Liver (tissue), 8 donors: ENCODE measurements at regions not wholly inside any gene's neighbourhood (a gene's known extent, or its start where the extent isn't known, plus 50 kb on each side); places are given as distances from the start of the nearest gene placed in this dataset.

Experiments
- DNase-seq: peaks from one replicate; pipeline ENCODE4 v3.0.0-alpha.2; 2017; ENCODE audit warnings: low spot score
- H3K27ac ChIP-seq, 2 donors: one replicate each; pipeline ENCODE4 v1.7.0; 2013; ENCODE audit warnings: inconsistent platforms in 2 of 2, low read length in 2 of 2, control low read depth in 1 of 2, low read depth in 1 of 2, mild to moderate bottlenecking in 1 of 2
- H3K27me3 ChIP-seq, 4 donors: one replicate each; pipeline versions ENCODE4 v1.6.1 to v1.7.0; 2013; ENCODE audit warnings: low read length in 3 of 4, inconsistent platforms in 1 of 4, mild to moderate bottlenecking in 1 of 4, moderate library complexity in 1 of 4; ENCODE audit not compliant: control insufficient read depth in 4 of 4, insufficient read depth in 4 of 4
- H3K36me3 ChIP-seq, 4 donors: one replicate each; pipeline versions ENCODE4 v1.6.1 to v1.7.0; 2013; ENCODE audit warnings: low read length in 3 of 4, mild to moderate bottlenecking in 3 of 4, low read depth in 1 of 4, moderate library complexity in 1 of 4; ENCODE audit not compliant: control insufficient read depth in 4 of 4, insufficient read depth in 3 of 4
- H3K4me1 ChIP-seq, 4 donors: one replicate each; pipeline versions ENCODE4 v1.6.1 to v1.7.0; 2013; ENCODE audit warnings: low read length in 3 of 4, mild to moderate bottlenecking in 3 of 4, moderate library complexity in 1 of 4; ENCODE audit not compliant: control insufficient read depth in 4 of 4, insufficient read depth in 4 of 4
- H3K4me3 ChIP-seq, 3 donors: one replicate each; pipeline versions ENCODE4 v1.6.1 to v1.7.0; 2013; ENCODE audit warnings: low read length in 3 of 3, control low read depth in 1 of 3, low read depth in 1 of 3, mild to moderate bottlenecking in 1 of 3
- H3K9ac ChIP-seq, 2 donors: one replicate each; pipeline ENCODE4 v1.7.0; 2013; ENCODE audit warnings: low read length in 2 of 2, mild to moderate bottlenecking in 2 of 2, moderate library complexity in 2 of 2, control low read depth in 1 of 2, low read depth in 1 of 2
- H3K9me3 ChIP-seq, 4 donors: one replicate each; pipeline versions ENCODE4 v1.6.1 to v1.7.0; 2013; ENCODE audit warnings: low read length in 3 of 4; ENCODE audit not compliant: control insufficient read depth in 4 of 4
- EGR1 ChIP-seq, 2 donors: IDR thresholded peaks; 2 replicates each; pipeline ENCODE4 v1.6.1; 2016 to 2018; ENCODE audit warnings: antibody characterized with exemption in 2 of 2, low read depth in 2 of 2
- FOXA1 ChIP-seq: IDR thresholded peaks from 2 replicates; pipeline ENCODE4 v1.6.1; 2016; ENCODE audit warnings: antibody characterized with exemption
- FOXA2 ChIP-seq: IDR thresholded peaks from 2 replicates; pipeline ENCODE4 v1.6.1; 2016; ENCODE audit warnings: antibody characterized with exemption
- GABPA ChIP-seq, 2 donors: IDR thresholded peaks in 1 of 2; conservative IDR thresholded peaks in 1 of 2; 2 replicates each; pipeline ENCODE4 v1.6.1; 2016; ENCODE audit warnings: antibody characterized with exemption in 2 of 2, mild to moderate bottlenecking in 1 of 2, moderate library complexity in 1 of 2
- HNF4A ChIP-seq, 2 donors: conservative IDR thresholded peaks; 2 replicates each; pipeline ENCODE4 v1.6.1; 2016; ENCODE audit warnings: antibody characterized with exemption in 2 of 2, mild to moderate bottlenecking in 2 of 2
- HNF4G ChIP-seq: IDR thresholded peaks from 2 replicates; pipeline ENCODE4 v1.6.1; 2016; ENCODE audit warnings: antibody characterized with exemption
- NR2F2 ChIP-seq: IDR thresholded peaks from 2 replicates; pipeline ENCODE4 v1.6.1; 2016; ENCODE audit warnings: antibody characterized with exemption
- RAD21 ChIP-seq, 2 donors: IDR thresholded peaks; 2 replicates each; pipeline ENCODE4 v1.6.1; 2016; ENCODE audit warnings: antibody characterized with exemption in 2 of 2, mild to moderate bottlenecking in 2 of 2
- RXRA ChIP-seq, 2 donors: IDR thresholded peaks; 2 replicates each; pipeline ENCODE4 v1.6.1; 2017 to 2018; ENCODE audit warnings: antibody characterized with exemption in 2 of 2, mild to moderate bottlenecking in 1 of 2
- SP1 ChIP-seq: IDR thresholded peaks from 2 replicates; pipeline ENCODE4 v1.6.1; 2018; ENCODE audit warnings: antibody characterized with exemption, mild to moderate bottlenecking
- TAF1 ChIP-seq: conservative IDR thresholded peaks from 2 replicates; pipeline ENCODE4 v1.6.1; 2016; ENCODE audit warnings: antibody characterized with exemption, mild to moderate bottlenecking
- YY1 ChIP-seq: IDR thresholded peaks from 2 replicates; pipeline ENCODE4 v1.6.1; 2016; ENCODE audit warnings: antibody characterized with exemption, mild to moderate bottlenecking
- WGBS: extraction: QIAGEN DNeasy Blood & Tissue Kit; methylation state at CpG from one replicate; pipeline ENCODE4 v1.1.7; 2013; 5-methylcytosine and 5-hydroxymethylcytosine counted together
- TF ChIP-seq, protein P1 (sequence below): IDR thresholded peaks from 2 replicates; pipeline ENCODE4 v1.6.1; 2016; ENCODE audit warnings: antibody characterized with exemption
- TF ChIP-seq, protein P2 (sequence below): IDR thresholded peaks from 2 replicates; pipeline ENCODE4 v1.6.1; 2016; ENCODE audit warnings: antibody characterized with exemption
- TF ChIP-seq, protein P3 (sequence below): IDR thresholded peaks from 2 replicates; pipeline ENCODE4 v1.6.1; 2016; ENCODE audit warnings: antibody characterized with exemption, mild to moderate bottlenecking
- TF ChIP-seq, protein P4 (sequence below): IDR thresholded peaks from 2 replicates; pipeline ENCODE4 v1.6.1; 2016; ENCODE audit warnings: antibody characterized with exemption
- TF ChIP-seq, protein P5 (sequence below): fragments of 150-350 bp; IDR thresholded peaks from 2 replicates; pipeline ENCODE4 v1.5.1; 2017; ENCODE audit warnings: improper control_type of control experiment, low read depth, low read length; ENCODE audit not compliant: missing input control
- donor health status: healthy.
- donor health status: healthy.
- donor health status: healthy.
- donor health status: healthy.
- donor health status: healthy.

DNA sequence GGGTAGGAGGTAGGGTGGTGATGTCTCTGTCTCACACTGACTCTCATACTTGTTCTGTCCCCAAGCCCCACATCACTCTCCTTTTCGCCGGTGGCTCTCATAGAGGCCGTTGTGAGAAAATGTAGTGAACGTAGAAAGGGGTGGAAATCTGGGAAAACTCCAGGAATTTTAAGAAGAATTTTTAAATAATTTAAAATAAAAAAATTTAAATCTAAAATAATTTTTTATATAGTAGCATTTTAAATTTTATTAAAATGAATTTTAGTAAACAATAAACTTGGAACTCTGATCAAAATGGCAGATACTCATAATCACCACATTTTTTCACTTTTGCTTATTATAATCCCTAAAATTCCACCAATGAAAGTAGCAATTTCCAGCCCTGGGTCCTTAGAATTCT is 473.6 kb upstream of the ZFHX3 start:
- Histone ChIP-seq H3K4me1 (no peaks in the 10 kb centered on the region), H3K36me3 (no peaks in the 10 kb centered on the region), H3K27me3 (peaks cover 0 to 3% (median 0%) of the 10 kb centered on the region in 4 donors), H3K27ac (no peak overlapping the region), H3K9me3 (no peaks in the 10 kb centered on the region), H3K4me3 (no peak overlapping the region), H3K9ac (no peak overlapping the region)
- DNase-seq = no peak
- TF ChIP-seq FOXA1 = no peak
- 89% methylated on average over 4 of the region's 4 CpGs for WGBS

DNA sequence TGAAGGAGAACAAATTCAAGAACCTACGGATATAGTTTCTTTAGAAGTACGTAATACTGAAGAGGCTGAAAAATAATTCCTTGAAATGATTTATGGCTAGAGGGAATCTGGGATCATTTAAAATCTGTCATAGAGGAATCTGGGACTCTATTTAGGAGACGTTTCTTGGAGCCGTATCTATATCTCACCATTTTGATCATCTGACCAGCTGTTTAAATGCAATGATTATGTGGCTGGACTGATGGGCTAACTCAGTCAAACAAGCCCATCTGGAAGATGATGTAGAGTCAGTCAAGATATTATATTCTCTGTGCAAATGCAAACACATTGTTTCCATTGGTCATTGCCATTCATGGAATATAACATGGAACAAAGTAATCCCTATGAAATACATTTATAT is 467.7 kb upstream of the ZFHX3 start:
- TF ChIP-seq FOXA1 (no peak), RXRA (IDR thresholded peaks at IDR 0.05) (no peak), GABPA (IDR thresholded peaks at IDR 0.05 in 1 of 2, conservative IDR thresholded peaks at IDR 0.05 in 1 of 2) (no peak), YY1 (no peak), SP1 (no peak), RAD21 (IDR thresholded peaks at IDR 0.05) (no peak), EGR1 (IDR thresholded peaks at IDR 0.05; ENCODE audit: low read depth in 2 of 2) (no peak), HNF4G (no peak), NR2F2 (no peak), HNF4A (conservative IDR thresholded peaks at IDR 0.05) (no peak), TAF1 (no peak), FOXA2 (no peak)
- TF ChIP-seq, protein P1, sequence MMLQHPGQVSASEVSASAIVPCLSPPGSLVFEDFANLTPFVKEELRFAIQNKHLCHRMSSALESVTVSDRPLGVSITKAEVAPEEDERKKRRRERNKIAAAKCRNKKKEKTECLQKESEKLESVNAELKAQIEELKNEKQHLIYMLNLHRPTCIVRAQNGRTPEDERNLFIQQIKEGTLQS = no peak
- TF ChIP-seq, protein P2, sequence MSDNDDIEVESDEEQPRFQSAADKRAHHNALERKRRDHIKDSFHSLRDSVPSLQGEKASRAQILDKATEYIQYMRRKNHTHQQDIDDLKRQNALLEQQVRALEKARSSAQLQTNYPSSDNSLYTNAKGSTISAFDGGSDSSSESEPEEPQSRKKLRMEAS = no peak
- TF ChIP-seq, protein P3, sequence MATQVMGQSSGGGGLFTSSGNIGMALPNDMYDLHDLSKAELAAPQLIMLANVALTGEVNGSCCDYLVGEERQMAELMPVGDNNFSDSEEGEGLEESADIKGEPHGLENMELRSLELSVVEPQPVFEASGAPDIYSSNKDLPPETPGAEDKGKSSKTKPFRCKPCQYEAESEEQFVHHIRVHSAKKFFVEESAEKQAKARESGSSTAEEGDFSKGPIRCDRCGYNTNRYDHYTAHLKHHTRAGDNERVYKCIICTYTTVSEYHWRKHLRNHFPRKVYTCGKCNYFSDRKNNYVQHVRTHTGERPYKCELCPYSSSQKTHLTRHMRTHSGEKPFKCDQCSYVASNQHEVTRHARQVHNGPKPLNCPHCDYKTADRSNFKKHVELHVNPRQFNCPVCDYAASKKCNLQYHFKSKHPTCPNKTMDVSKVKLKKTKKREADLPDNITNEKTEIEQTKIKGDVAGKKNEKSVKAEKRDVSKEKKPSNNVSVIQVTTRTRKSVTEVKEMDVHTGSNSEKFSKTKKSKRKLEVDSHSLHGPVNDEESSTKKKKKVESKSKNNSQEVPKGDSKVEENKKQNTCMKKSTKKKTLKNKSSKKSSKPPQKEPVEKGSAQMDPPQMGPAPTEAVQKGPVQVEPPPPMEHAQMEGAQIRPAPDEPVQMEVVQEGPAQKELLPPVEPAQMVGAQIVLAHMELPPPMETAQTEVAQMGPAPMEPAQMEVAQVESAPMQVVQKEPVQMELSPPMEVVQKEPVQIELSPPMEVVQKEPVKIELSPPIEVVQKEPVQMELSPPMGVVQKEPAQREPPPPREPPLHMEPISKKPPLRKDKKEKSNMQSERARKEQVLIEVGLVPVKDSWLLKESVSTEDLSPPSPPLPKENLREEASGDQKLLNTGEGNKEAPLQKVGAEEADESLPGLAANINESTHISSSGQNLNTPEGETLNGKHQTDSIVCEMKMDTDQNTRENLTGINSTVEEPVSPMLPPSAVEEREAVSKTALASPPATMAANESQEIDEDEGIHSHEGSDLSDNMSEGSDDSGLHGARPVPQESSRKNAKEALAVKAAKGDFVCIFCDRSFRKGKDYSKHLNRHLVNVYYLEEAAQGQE = no peak
- TF ChIP-seq, protein P4, sequence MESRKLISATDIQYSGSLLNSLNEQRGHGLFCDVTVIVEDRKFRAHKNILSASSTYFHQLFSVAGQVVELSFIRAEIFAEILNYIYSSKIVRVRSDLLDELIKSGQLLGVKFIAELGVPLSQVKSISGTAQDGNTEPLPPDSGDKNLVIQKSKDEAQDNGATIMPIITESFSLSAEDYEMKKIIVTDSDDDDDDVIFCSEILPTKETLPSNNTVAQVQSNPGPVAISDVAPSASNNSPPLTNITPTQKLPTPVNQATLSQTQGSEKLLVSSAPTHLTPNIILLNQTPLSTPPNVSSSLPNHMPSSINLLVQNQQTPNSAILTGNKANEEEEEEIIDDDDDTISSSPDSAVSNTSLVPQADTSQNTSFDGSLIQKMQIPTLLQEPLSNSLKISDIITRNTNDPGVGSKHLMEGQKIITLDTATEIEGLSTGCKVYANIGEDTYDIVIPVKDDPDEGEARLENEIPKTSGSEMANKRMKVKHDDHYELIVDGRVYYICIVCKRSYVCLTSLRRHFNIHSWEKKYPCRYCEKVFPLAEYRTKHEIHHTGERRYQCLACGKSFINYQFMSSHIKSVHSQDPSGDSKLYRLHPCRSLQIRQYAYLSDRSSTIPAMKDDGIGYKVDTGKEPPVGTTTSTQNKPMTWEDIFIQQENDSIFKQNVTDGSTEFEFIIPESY = no peak
- TF ChIP-seq, protein P5, sequence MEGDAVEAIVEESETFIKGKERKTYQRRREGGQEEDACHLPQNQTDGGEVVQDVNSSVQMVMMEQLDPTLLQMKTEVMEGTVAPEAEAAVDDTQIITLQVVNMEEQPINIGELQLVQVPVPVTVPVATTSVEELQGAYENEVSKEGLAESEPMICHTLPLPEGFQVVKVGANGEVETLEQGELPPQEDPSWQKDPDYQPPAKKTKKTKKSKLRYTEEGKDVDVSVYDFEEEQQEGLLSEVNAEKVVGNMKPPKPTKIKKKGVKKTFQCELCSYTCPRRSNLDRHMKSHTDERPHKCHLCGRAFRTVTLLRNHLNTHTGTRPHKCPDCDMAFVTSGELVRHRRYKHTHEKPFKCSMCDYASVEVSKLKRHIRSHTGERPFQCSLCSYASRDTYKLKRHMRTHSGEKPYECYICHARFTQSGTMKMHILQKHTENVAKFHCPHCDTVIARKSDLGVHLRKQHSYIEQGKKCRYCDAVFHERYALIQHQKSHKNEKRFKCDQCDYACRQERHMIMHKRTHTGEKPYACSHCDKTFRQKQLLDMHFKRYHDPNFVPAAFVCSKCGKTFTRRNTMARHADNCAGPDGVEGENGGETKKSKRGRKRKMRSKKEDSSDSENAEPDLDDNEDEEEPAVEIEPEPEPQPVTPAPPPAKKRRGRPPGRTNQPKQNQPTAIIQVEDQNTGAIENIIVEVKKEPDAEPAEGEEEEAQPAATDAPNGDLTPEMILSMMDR = no peak
- 82% methylated on average over 4 of the region's 4 CpGs for WGBS
- Histone ChIP-seq H3K36me3 (no peaks in the 10 kb centered on the region), H3K4me3 (no peak overlapping the region), H3K9ac (no peak overlapping the region), H3K27me3 (peaks cover 0 to 8% (median 0%) of the 10 kb centered on the region in 4 donors), H3K4me1 (no peaks in the 10 kb centered on the region), H3K27ac (no peak overlapping the region), H3K9me3 (no peaks in the 10 kb centered on the region)
- no peak for DNase-seq
